ENCODE measurements at regions not wholly inside any gene's neighbourhood (a gene's known extent, or its start where the extent isn't known, plus 50 kb on each side); places are given as distances from the start of the nearest gene placed in this dataset.
"Not testable (repeated sequence)": the region's sequence is repeated elsewhere in the genome, so short reads cannot be mapped to it uniquely, and the experiment has no call there.

- H3K27ac Mint-ChIP-seq (ENCODE audit: unreplicated experiment): no peak overlapping the region
- H3K4me1 Mint-ChIP-seq (ENCODE audit: low read depth, unreplicated experiment): no peaks in the 10 kb centered on the region
- no peak for DNase-seq
- no peaks in the 10 kb centered on the region for H3K9me3 Mint-ChIP-seq (ENCODE audit: low read depth, unreplicated experiment)
- BruUV-seq (replicated peaks): no TSS peak
- peaks cover 55% of the 10 kb centered on the region for H3K27me3 Mint-ChIP-seq (ENCODE audit: unreplicated experiment)
- no peaks in the 10 kb centered on the region for H3K36me3 Mint-ChIP-seq (ENCODE audit: insufficient read depth, unreplicated experiment)
- intact Hi-C loops (cut with micrococcal nuclease; ENCODE audit: unreplicated experiment): loop anchor here (10.0 kb wide), 1 partner anchor 252 kb away; no protein-coding TSS in a partner anchor
- no peak for TF ChIP-seq CTCF (IDR thresholded peaks at IDR 0.05; ENCODE audit: unreplicated experiment)
- CTCF ChIA-PET: interaction anchor here (0.5 kb wide), 1 partner anchor 182 kb away, joined by 3 read pairs; no protein-coding TSS in a partner anchor
- H3K4me3 Mint-ChIP-seq (ENCODE audit: low read depth, unreplicated experiment): no peak overlapping the region
Observed at GRCh38 chr12:125346362-125346761, 281.1 kb downstream of the AACS start.

GRCh38 chr12:125351788-125352187, 286.6 kb downstream of the AACS start:
- Mint-ChIP-seq H3K9me3 (ENCODE audit: low read depth, unreplicated experiment) (no peaks in the 10 kb centered on the region), H3K27me3 (ENCODE audit: unreplicated experiment) (peaks cover 30% of the 10 kb centered on the region), H3K36me3 (ENCODE audit: insufficient read depth, unreplicated experiment) (no peaks in the 10 kb centered on the region), H3K27ac (ENCODE audit: unreplicated experiment) (no peak overlapping the region), H3K4me1 (ENCODE audit: low read depth, unreplicated experiment) (no peaks in the 10 kb centered on the region), H3K4me3 (ENCODE audit: low read depth, unreplicated experiment) (no peak overlapping the region)
- DNase-seq: no peak
- intact Hi-C loops (cut with micrococcal nuclease; ENCODE audit: unreplicated experiment): no loop called here
- CTCF ChIA-PET: no interaction called here
- TF ChIP-seq CTCF (IDR thresholded peaks at IDR 0.05; ENCODE audit: unreplicated experiment): no peak
- BruUV-seq (replicated peaks): no TSS peak

GRCh38 chr12:125353002-125353401, 287.8 kb downstream of the AACS start:
- H3K27ac Mint-ChIP-seq (ENCODE audit: unreplicated experiment); H3K4me3 Mint-ChIP-seq (ENCODE audit: low read depth, unreplicated experiment); BruUV-seq (replicated peaks); H3K4me1 Mint-ChIP-seq (ENCODE audit: low read depth, unreplicated experiment); DNase-seq; H3K36me3 Mint-ChIP-seq (ENCODE audit: insufficient read depth, unreplicated experiment); intact Hi-C loops (cut with micrococcal nuclease; ENCODE audit: unreplicated experiment); CTCF ChIA-PET; H3K9me3 Mint-ChIP-seq (ENCODE audit: low read depth, unreplicated experiment): not testable (repeated sequence)
- peaks cover 32% of the 10 kb centered on the region for H3K27me3 Mint-ChIP-seq (ENCODE audit: unreplicated experiment)

GRCh38 chr12:125353871-125354270, 288.6 kb downstream of the AACS start:
- Mint-ChIP-seq H3K27ac (ENCODE audit: unreplicated experiment) (no peak overlapping the region), H3K36me3 (ENCODE audit: insufficient read depth, unreplicated experiment) (no peaks in the 10 kb centered on the region), H3K27me3 (ENCODE audit: unreplicated experiment) (peaks cover 41% of the 10 kb centered on the region), H3K9me3 (ENCODE audit: low read depth, unreplicated experiment) (no peaks in the 10 kb centered on the region), H3K4me3 (ENCODE audit: low read depth, unreplicated experiment) (no peak overlapping the region), H3K4me1 (ENCODE audit: low read depth, unreplicated experiment) (no peaks in the 10 kb centered on the region)
- TF ChIP-seq CTCF (IDR thresholded peaks at IDR 0.05; ENCODE audit: unreplicated experiment): no peak
- no TSS peak for BruUV-seq (replicated peaks)
- intact Hi-C loops (cut with micrococcal nuclease; ENCODE audit: unreplicated experiment): no loop called here
- CTCF ChIA-PET: no interaction called here
- no peak for DNase-seq

- intact Hi-C loops (cut with micrococcal nuclease; ENCODE audit: unreplicated experiment): no loop called here
- TF ChIP-seq CTCF (IDR thresholded peaks at IDR 0.05; ENCODE audit: unreplicated experiment): no peak
- H3K36me3 Mint-ChIP-seq (ENCODE audit: insufficient read depth, unreplicated experiment): no peaks in the 10 kb centered on the region
- no TSS peak for BruUV-seq (replicated peaks)
- H3K4me3 Mint-ChIP-seq (ENCODE audit: low read depth, unreplicated experiment): no peak overlapping the region
- CTCF ChIA-PET: no interaction called here
- no peak for DNase-seq
- H3K27ac Mint-ChIP-seq (ENCODE audit: unreplicated experiment): no peak overlapping the region
- no peaks in the 10 kb centered on the region for H3K4me1 Mint-ChIP-seq (ENCODE audit: low read depth, unreplicated experiment)
- peaks cover 37% of the 10 kb centered on the region for H3K27me3 Mint-ChIP-seq (ENCODE audit: unreplicated experiment)
- no peaks in the 10 kb centered on the region for H3K9me3 Mint-ChIP-seq (ENCODE audit: low read depth, unreplicated experiment)
Observed at GRCh38 chr12:125355614-125356013, 290.4 kb downstream of the AACS start.
